ENCODE measurements at regions not wholly inside any gene's neighbourhood (a gene's known extent, or its start where the extent isn't known, plus 50 kb on each side); places are given as distances from the start of the nearest gene placed in this dataset.

DNA sequence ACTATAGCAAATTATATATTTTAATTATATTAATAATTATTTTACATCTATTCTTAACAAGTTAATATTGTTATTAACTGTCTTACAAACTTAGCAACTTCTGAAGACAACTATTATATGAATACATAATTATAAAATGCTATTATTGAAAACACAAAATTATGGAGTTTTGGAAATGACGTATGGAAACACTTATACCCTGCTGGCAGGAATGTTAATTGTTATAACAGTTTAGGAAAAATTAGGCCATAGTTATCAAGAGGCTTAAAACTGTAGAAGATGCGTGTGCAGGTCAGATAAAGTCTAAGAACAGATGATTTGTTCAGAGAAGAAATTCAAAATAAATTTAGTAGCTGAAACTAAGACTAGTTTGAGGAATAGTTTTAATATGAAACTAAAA, 211.7 kb downstream of the FAT4 start:
- no peak for DNase-seq (ENCODE audit: low spot score in 2 of 2)
- H3K4me3 ChIP-seq (ENCODE audit: low read depth, poor library complexity, severe bottlenecking), result no peak overlapping the region
- intact Hi-C loops (cut with DNase I; ENCODE audit: low total_unique reads), result no loop called here
- 82 to 87% methylated on average over 2 of the region's 2 CpGs for WGBS, 2 donors
- TF ChIP-seq POLR2A (IDR thresholded peaks at IDR 0.05), result no peak
- TF ChIP-seq, protein P1, sequence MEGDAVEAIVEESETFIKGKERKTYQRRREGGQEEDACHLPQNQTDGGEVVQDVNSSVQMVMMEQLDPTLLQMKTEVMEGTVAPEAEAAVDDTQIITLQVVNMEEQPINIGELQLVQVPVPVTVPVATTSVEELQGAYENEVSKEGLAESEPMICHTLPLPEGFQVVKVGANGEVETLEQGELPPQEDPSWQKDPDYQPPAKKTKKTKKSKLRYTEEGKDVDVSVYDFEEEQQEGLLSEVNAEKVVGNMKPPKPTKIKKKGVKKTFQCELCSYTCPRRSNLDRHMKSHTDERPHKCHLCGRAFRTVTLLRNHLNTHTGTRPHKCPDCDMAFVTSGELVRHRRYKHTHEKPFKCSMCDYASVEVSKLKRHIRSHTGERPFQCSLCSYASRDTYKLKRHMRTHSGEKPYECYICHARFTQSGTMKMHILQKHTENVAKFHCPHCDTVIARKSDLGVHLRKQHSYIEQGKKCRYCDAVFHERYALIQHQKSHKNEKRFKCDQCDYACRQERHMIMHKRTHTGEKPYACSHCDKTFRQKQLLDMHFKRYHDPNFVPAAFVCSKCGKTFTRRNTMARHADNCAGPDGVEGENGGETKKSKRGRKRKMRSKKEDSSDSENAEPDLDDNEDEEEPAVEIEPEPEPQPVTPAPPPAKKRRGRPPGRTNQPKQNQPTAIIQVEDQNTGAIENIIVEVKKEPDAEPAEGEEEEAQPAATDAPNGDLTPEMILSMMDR (IDR thresholded peaks at IDR 0.05), result no peak

DNA sequence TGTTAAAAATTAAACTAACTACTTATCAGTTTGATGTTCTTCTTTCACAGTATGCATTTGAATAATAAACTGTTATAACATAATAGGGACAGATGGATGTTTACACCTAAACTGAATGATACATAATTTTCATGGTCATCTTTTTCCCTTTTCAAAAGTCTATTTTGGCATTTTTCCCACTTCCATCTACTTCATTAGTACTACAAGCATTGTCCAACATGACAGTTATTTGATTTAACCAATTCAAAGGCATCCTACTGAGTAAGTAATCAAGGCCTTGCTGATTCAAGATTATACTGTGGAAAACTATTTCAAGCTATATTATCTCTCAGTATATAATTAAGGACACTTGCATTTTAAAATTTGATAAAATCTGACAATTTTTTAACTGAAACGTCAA, 212.9 kb downstream of the FAT4 start:
- TF ChIP-seq, protein P1 (IDR thresholded peaks at IDR 0.05), result no peak
- TF ChIP-seq POLR2A (IDR thresholded peaks at IDR 0.05), result no peak
- DNase-seq (ENCODE audit: low spot score in 2 of 2), result no peak
- intact Hi-C loops (cut with DNase I; ENCODE audit: low total_unique reads), result no loop called here
- 71 to 74% methylated on average over 1 of the region's 1 CpG for WGBS, 2 donors
- no peak overlapping the region for H3K4me3 ChIP-seq (ENCODE audit: low read depth, poor library complexity, severe bottlenecking)

DNA sequence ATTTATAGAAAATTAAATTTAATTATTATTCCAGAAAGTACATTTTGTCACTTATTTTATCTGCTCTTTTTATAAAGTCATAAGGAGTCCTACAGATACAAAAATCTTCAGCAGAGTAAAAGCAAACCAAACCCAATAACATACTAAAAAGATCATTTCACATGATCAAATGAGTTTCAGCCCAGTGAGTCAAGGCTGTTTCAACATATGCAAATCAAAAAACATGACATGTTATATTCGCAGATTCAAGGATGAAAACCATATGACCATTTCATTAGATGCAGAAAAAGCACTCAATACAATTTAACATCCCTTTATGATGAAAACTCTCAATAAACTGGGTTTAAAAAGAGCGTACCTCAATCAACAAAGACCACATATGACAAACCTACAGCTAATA, 214.3 kb downstream of the FAT4 start:
- 73 to 81% methylated on average over 2 of the region's 2 CpGs for WGBS, 2 donors

DNA sequence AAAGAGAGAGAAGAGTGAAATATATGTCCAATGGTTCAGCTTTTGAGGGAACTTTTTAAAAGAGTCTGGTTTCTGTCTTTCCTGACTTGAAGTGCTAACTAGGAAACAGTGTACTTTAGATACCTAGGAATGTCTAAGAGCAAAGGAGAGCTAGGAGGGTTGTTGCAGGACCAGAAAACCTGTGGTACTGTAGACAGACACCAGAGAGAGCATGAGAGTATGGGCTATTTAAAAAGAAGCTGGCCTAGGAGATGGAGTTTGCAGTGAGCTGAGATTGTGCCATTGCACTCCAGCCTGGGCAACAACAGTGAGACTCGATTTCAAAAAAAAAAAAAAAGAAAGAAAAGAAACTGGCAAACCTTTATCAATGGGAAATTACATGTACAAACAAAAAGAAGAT, 223.9 kb downstream of the FAT4 start:
- intact Hi-C loops (cut with DNase I; ENCODE audit: low total_unique reads), result no loop called here
- DNase-seq (ENCODE audit: low spot score in 2 of 2), result no peak
- TF ChIP-seq, protein P1 (IDR thresholded peaks at IDR 0.05), result no peak
- WGBS, 2 donors, result 69 to 75% methylated on average over 1 of the region's 1 CpG
- no peak overlapping the region for H3K4me3 ChIP-seq (ENCODE audit: low read depth, poor library complexity, severe bottlenecking)

More for the DNA sequence above, 214.3 kb downstream of the FAT4 start:
- no peak for DNase-seq (ENCODE audit: low spot score in 2 of 2)
- intact Hi-C loops (cut with DNase I; ENCODE audit: low total_unique reads), result no loop called here
- no peak overlapping the region for H3K4me3 ChIP-seq (ENCODE audit: low read depth, poor library complexity, severe bottlenecking)
- TF ChIP-seq, protein P1 (IDR thresholded peaks at IDR 0.05), result no peak
- TF ChIP-seq POLR2A (IDR thresholded peaks at IDR 0.05), result no peak

DNA sequence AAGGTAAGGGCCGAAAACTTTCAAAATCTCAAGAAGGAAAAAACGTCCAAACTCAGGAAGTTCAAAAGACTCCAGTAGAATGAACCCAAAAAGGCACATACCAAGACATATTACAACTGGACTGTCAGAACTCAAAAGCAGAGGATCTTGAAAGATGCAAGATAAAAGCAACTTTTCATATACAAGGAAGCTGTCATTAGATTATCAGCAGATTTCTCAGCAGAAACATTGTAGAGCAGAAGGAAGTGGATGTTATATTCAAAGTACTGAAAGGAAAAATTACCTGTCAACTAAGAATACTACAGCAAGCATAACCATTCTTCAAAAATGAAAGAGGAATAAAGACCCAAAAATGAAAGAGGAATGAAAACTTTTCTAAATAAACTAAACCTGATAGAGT, 224.9 kb downstream of the FAT4 start:
- 70 to 84% methylated on average over 2 of the region's 2 CpGs for whole genome bisulfite sequencing, 2 donors
- DNase-seq (ENCODE audit: low spot score in 2 of 2), result no peak
- intact Hi-C loops (cut with DNase I; ENCODE audit: low total_unique reads), result no loop called here
- TF ChIP-seq, protein P1 (IDR thresholded peaks at IDR 0.05), result no peak
- TF ChIP-seq POLR2A (IDR thresholded peaks at IDR 0.05), result no peak
- H3K4me3 ChIP-seq (ENCODE audit: low read depth, poor library complexity, severe bottlenecking), result no peak overlapping the region

DNA sequence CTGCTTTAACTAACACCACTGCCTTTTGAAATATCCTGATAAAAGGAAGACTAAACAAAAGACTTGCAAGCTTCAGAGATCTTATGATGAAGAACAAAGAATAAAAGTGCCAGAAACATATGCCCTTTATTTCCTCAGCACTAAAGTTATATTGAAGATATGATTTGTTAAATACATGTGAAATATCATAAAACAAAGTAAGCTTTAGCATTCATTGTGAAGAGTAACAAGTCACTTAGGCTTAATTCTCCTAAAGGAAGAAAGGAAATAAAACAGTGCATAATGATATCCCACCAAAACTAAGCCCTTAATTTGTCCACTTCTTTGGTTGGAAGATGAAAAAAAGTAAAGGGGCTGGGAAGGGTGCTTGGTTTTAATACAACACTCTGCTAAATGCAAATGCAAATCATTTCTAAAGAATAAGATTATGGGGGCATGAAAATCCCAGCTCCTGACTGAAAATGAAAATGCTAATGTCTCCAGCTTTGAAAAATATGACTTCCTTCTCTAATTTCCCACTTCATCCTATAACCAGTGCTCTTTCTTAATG, 227.2 kb downstream of the FAT4 start:
- no peak for DNase-seq (ENCODE audit: low spot score in 2 of 2)

More for the DNA sequence above, 227.2 kb downstream of the FAT4 start:
- H3K4me3 ChIP-seq (ENCODE audit: low read depth, poor library complexity, severe bottlenecking), result no peak overlapping the region
- TF ChIP-seq, protein P1 (IDR thresholded peaks at IDR 0.05), result no peak
- TF ChIP-seq POLR2A (IDR thresholded peaks at IDR 0.05), result no peak
- intact Hi-C loops (cut with DNase I; ENCODE audit: low total_unique reads), result no loop called here

Data from lower leg skin (tissue), 4 donors.